Panc1 (cell line): ENCODE measurements at regions not wholly inside any gene's neighbourhood (a gene's known extent, or its start where the extent isn't known, plus 50 kb on each side); places are given as distances from the start of the nearest gene placed in this dataset.

Experiments
- ATAC-seq: fragments of 200-7000 bp; cut with Tn5 transposase; 2 replicates; pipeline ENCODE4 v1.9.1; 2020; ENCODE audit warnings: mild to moderate bottlenecking, moderate library complexity
- BruUV-seq: library from RNA; stranded (reverse); fragments of 400-500 nt; replicated peaks from 2 replicates; lab custom pipeline; 2021; lab: Mats Ljungman, UMichigan
- CTCF ChIA-PET: fragments of 300-600 bp; sonication (Branson Sonifier 250); formaldehyde crosslinking; loops from one replicate; lab custom pipeline; 2022; ENCODE audit warnings: antibody characterized with exemption; lab: Charles Lee
- POLR2A ChIA-PET: fragments of 300-600 bp; sonication (Branson Sonifier 250); formaldehyde crosslinking; loops from one replicate; lab custom pipeline; 2022; ENCODE audit warnings: antibody characterized with exemption; lab: Charles Lee
- DNase-seq: peaks from one replicate; pipeline ENCODE4 v3.0.0-alpha.2; 2010; ENCODE audit warnings: low read depth, low spot score
- H3K27ac ChIP-seq: 2 replicates; pipeline ENCODE4 v1.5.1; 2011; ENCODE audit warnings: mild to moderate bottlenecking, low read length, inconsistent platforms
- H3K27me3 ChIP-seq: fragments of 200-500 bp; sonication (Bioruptor generic); 2 replicates; pipeline ENCODE4 v1.6.0; 2014; ENCODE audit warnings: low read length, inconsistent platforms; ENCODE audit not compliant: control insufficient read depth, insufficient read depth
- H3K36me3 ChIP-seq: fragments of 200-500 bp; sonication (Bioruptor generic); 2 replicates; pipeline ENCODE4 v1.5.1; 2014; ENCODE audit warnings: inconsistent platforms, mild to moderate bottlenecking, low read length, moderate library complexity; ENCODE audit not compliant: control insufficient read depth, insufficient read depth
- H3K4me1 ChIP-seq: 2 replicates; pipeline ENCODE4 v1.5.1; 2011; ENCODE audit warnings: inconsistent platforms, mild to moderate bottlenecking, low read length, moderate library complexity; ENCODE audit not compliant: control insufficient read depth, insufficient read depth
- H3K4me3 ChIP-seq, 2 experiments: 2 replicates each; pipeline ENCODE4 v1.5.1; 2011 to 2012; ENCODE audit warnings: low read depth in 2 of 2, low read length in 2 of 2, mild to moderate bottlenecking in 2 of 2, inconsistent platforms in 1 of 2, moderate library complexity in 1 of 2
- H3K9me3 ChIP-seq: fragments of 200-500 bp; sonication (Bioruptor generic); 2 replicates; pipeline ENCODE4 v1.5.1; 2014; ENCODE audit warnings: low read depth, mild to moderate bottlenecking, inconsistent platforms, low read length, moderate library complexity; ENCODE audit not compliant: control insufficient read depth, insufficient read depth
- CTCF ChIP-seq: fragments of 450-650 bp; IDR thresholded peaks from 2 replicates; pipeline ENCODE4 v1.5.1; 2017; ENCODE audit warnings: mild to moderate bottlenecking
- POLR2AphosphoS5 ChIP-seq: IDR thresholded peaks from 2 replicates; pipeline ENCODE4 v1.6.1; 2012; ENCODE audit warnings: mild to moderate bottlenecking, low read depth, low read length, moderate library complexity
- SIN3A ChIP-seq: IDR thresholded peaks from 2 replicates; pipeline ENCODE4 v1.6.1; 2012; ENCODE audit warnings: low read depth, mild to moderate bottlenecking, low read length, moderate library complexity, borderline replicate concordance; ENCODE audit not compliant: insufficient read depth
- TCF7L2 ChIP-seq: IDR thresholded peaks from 2 replicates; pipeline ENCODE4 v1.6.1; 2011; ENCODE audit warnings: mild to moderate bottlenecking, low read depth, low read length, inconsistent platforms
- in situ Hi-C: cut with HindIII; loops from 2 replicates; pipeline ENCODE4 v1.10.0; 2016; ENCODE audit warnings: low sequenced_read_pairs, low pct_unique_long_range_greater_than_20kb
- intact Hi-C: fragments of 100-400 bp; cut with micrococcal nuclease; formaldehyde crosslinking; loops from one replicate; pipeline ENCODE4 v1.10.0; 2022; ENCODE audit not compliant: unreplicated experiment
- TF ChIP-seq, protein P1 (sequence below), 2 experiments: IDR thresholded peaks; 2 replicates each; pipeline ENCODE4 v1.6.1; 2011 to 2012; ENCODE audit warnings: low read depth in 2 of 2, control low read depth in 1 of 2, low read length in 1 of 2, mild to moderate bottlenecking in 1 of 2, moderate library complexity in 1 of 2; ENCODE audit not compliant: insufficient read depth in 1 of 2

- in situ Hi-C loops: no loop called here
- CTCF ChIA-PET: no interaction called here
- BruUV-seq: no TSS peak
Observed at GRCh38 chr15:98308117-98308516, 340.2 kb upstream of the IGF1R start.

DNA sequence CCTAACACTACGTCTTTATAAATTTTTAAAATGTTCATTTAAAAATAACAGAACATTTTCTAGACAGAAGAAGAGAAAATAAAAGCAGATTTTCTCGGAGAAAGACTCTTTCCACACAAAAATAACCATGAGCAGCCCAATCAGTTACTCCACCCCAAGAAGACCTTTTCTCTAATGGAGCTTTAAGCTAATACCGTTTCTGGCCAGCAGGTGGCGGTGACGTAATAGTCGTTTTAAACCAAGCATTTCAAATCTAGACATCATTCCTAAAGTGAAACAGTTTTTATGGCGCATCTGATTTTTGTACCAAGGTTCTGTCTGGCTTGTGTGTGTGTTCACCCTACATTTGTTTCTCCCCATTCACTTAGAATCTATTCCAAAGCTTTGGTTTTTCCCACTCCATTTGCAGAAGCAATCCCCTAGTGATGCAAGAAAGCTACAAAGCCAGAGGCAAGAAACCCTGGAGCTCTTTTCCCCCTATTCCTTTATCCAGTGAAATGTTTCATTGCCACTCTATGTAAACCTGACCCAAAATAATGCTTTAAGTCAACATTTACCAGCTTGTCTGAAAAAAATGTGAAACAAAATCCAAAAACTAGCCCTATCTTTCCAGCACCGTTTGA is 336.7 kb upstream of the IGF1R start:
- Histone ChIP-seq H3K9me3 (peaks cover 5% of the 10 kb centered on the region; the same call in 1 of the 2 replicates), H3K4me1 (no peaks in the 10 kb centered on the region), H3K27me3 (peaks cover 4% of the 10 kb centered on the region; the same call in 1 of the 2 replicates), H3K4me3 (no peak overlapping the region), H3K27ac (no peak overlapping the region), H3K36me3 (no peaks in the 10 kb centered on the region)
- intact Hi-C loops (loop anchor here (1.0 kb wide), 1 partner anchor 109 kb away; no protein-coding TSS in a partner anchor), in situ Hi-C loops (no loop called here)
- ATAC-seq (peak; percentile 69; the same call in 1 of the 2 replicates), DNase-seq (peak; percentile 47)
- no peak for TF ChIP-seq POLR2AphosphoS5
- TF ChIP-seq CTCF: peak; percentile 84
- POLR2A ChIA-PET: interaction anchor here (0.6 kb wide), 1 partner anchor 209 kb away, joined by 4 read pairs; no protein-coding TSS in a partner anchor
- CTCF ChIA-PET: interaction anchor here (0.7 to 1.4 kb wide), 8 partner anchors 97 to 117 kb away, joined by 3 to 13 read pairs (median 6); no protein-coding TSS in a partner anchor
- no TSS peak for BruUV-seq

More at GRCh38 chr15:98308117-98308516, 340.2 kb upstream of the IGF1R start:
- POLR2A ChIA-PET: no interaction called here
- Histone ChIP-seq H3K9me3 (peaks cover 5% of the 10 kb centered on the region; the same call in 1 of the 2 replicates), H3K36me3 (no peaks in the 10 kb centered on the region), H3K27me3 (peaks cover 15% of the 10 kb centered on the region), H3K4me1 (no peaks in the 10 kb centered on the region), H3K4me3 (no peak overlapping the region), H3K27ac (no peak overlapping the region)
- no peak for ATAC-seq
- intact Hi-C loops: no loop called here
- no peak for DNase-seq
- TF ChIP-seq CTCF: no peak
- TF ChIP-seq, protein P1, sequence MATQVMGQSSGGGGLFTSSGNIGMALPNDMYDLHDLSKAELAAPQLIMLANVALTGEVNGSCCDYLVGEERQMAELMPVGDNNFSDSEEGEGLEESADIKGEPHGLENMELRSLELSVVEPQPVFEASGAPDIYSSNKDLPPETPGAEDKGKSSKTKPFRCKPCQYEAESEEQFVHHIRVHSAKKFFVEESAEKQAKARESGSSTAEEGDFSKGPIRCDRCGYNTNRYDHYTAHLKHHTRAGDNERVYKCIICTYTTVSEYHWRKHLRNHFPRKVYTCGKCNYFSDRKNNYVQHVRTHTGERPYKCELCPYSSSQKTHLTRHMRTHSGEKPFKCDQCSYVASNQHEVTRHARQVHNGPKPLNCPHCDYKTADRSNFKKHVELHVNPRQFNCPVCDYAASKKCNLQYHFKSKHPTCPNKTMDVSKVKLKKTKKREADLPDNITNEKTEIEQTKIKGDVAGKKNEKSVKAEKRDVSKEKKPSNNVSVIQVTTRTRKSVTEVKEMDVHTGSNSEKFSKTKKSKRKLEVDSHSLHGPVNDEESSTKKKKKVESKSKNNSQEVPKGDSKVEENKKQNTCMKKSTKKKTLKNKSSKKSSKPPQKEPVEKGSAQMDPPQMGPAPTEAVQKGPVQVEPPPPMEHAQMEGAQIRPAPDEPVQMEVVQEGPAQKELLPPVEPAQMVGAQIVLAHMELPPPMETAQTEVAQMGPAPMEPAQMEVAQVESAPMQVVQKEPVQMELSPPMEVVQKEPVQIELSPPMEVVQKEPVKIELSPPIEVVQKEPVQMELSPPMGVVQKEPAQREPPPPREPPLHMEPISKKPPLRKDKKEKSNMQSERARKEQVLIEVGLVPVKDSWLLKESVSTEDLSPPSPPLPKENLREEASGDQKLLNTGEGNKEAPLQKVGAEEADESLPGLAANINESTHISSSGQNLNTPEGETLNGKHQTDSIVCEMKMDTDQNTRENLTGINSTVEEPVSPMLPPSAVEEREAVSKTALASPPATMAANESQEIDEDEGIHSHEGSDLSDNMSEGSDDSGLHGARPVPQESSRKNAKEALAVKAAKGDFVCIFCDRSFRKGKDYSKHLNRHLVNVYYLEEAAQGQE (IDR thresholded peaks at IDR 0.05; ENCODE audit: insufficient read depth in 1 of 2, low read depth in 2 of 2, low read length in 1 of 2): no peak
- TF ChIP-seq TCF7L2: no peak
- no peak for TF ChIP-seq POLR2AphosphoS5
- no peak for TF ChIP-seq SIN3A
